Suprapubic skin (tissue), 3 donors: ENCODE measurements at regions not wholly inside any gene's neighbourhood (a gene's known extent, or its start where the extent isn't known, plus 50 kb on each side); places are given as distances from the start of the nearest gene placed in this dataset.

ENCODE experiments used
- EP300 ChIP-seq: sonication (generic); formaldehyde crosslinking; IDR thresholded peaks from one replicate; pipeline ENCODE4 v1.6.1; 2017; ENCODE audit warnings: antibody characterized with exemption
- POLR2A ChIP-seq, 2 donors: fragments of 450-650 bp; IDR thresholded peaks; one replicate each; pipeline ENCODE4 v1.6.1; 2017; ENCODE audit warnings: antibody characterized with exemption in 2 of 2, mild to moderate bottlenecking in 2 of 2, moderate library complexity in 2 of 2
- TF ChIP-seq, protein P1 (sequence below), 2 donors: fragments of 200-600 bp in 1 of 2; fragments of 450-650 bp in 1 of 2; sonication (generic) in 1 of 2; IDR thresholded peaks; one replicate each; pipeline ENCODE4 v1.5.1; 2016 to 2019; ENCODE audit warnings: antibody characterized with exemption in 2 of 2, mild to moderate bottlenecking in 1 of 2, moderate library complexity in 1 of 2

DNA sequence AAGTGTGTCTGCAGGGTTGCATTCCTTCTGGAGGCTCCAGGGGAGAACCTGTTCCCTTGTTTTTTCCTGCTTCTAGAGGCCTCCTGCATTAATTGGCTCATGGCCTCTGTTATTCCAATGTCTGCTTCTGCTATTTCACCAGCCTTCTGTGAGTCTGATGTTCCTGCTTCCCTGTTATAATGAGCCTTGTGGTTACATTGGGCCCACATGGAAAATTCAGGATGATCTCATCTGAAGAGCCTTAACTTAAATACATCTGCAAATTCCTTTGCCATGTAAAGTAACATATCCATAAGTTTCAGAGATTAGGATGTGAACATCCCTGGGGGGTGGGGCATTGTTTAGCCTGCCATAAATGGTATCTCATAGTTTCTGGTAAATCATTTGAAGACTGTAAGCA lies 181.1 kb downstream of the RWDD3 start:
- no peak for TF ChIP-seq POLR2A (IDR thresholded peaks at IDR 0.05)
- TF ChIP-seq, protein P1, sequence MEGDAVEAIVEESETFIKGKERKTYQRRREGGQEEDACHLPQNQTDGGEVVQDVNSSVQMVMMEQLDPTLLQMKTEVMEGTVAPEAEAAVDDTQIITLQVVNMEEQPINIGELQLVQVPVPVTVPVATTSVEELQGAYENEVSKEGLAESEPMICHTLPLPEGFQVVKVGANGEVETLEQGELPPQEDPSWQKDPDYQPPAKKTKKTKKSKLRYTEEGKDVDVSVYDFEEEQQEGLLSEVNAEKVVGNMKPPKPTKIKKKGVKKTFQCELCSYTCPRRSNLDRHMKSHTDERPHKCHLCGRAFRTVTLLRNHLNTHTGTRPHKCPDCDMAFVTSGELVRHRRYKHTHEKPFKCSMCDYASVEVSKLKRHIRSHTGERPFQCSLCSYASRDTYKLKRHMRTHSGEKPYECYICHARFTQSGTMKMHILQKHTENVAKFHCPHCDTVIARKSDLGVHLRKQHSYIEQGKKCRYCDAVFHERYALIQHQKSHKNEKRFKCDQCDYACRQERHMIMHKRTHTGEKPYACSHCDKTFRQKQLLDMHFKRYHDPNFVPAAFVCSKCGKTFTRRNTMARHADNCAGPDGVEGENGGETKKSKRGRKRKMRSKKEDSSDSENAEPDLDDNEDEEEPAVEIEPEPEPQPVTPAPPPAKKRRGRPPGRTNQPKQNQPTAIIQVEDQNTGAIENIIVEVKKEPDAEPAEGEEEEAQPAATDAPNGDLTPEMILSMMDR (IDR thresholded peaks at IDR 0.05), result no peak
- TF ChIP-seq EP300, result no peak
